ENCODE measurements at regions not wholly inside any gene's neighbourhood (a gene's known extent, or its start where the extent isn't known, plus 50 kb on each side); places are given as distances from the start of the nearest gene placed in this dataset.

- 88% methylated on average over 2 of the region's 2 CpGs; no CpG with 5 or more reads in 1 of the 2 experiments for WGBS, 2 experiments (ENCODE audit: extremely low coverage in 1 of 2, insufficient coverage in 1 of 2, insufficient read length in 1 of 2, insufficient replicate concordance in 2 of 2, low coverage in 1 of 2, low lambda C conversion rate in 2 of 2, missing lambda C conversion rate in 1 of 2)
- CTCF ChIA-PET (ENCODE audit: partially characterized antibody) = no interaction called here
Measured at GRCh38 chr2:172344159-172344558, 83.2 kb upstream of the ITGA6 start.

More at GRCh38 chr2:172344159-172344558, 83.2 kb upstream of the ITGA6 start:
- H2BK15ac ChIP-seq (ENCODE audit: low read length) = no peak overlapping the region
- no peak overlapping the region for H3K27ac ChIP-seq (ENCODE audit: low read depth, low read length)
- no peak overlapping the region for H3K4me3 ChIP-seq (ENCODE audit: extremely low read depth in 1 of 4, insufficient read depth in 2 of 4, low read depth in 3 of 4, low read length in 4 of 4)
- H3K23me2 ChIP-seq (ENCODE audit: low read depth, low read length) = no peaks in the 10 kb centered on the region
- H2BK12ac ChIP-seq (ENCODE audit: low read depth, low read length) = no peak overlapping the region
- no peak for FAIRE-seq
- H3K79me2 ChIP-seq (ENCODE audit: control insufficient read depth in 1 of 2, insufficient read depth in 2 of 2, low read length in 2 of 2) = no peaks in the 10 kb centered on the region
- no peaks in the 10 kb centered on the region for H3K27me3 ChIP-seq (replicated peaks in 1 of 4; ENCODE audit: control insufficient read depth in 3 of 4, extremely low read depth in 1 of 4, insufficient read depth in 3 of 4, low read length in 3 of 4)
- H2BK5ac ChIP-seq (ENCODE audit: low read depth, low read length) = no peak overlapping the region
- no peak overlapping the region for H3K23ac ChIP-seq (ENCODE audit: insufficient read length)
- H3K14ac ChIP-seq (ENCODE audit: insufficient read length) = no peak overlapping the region
- no peak overlapping the region for H2AFZ ChIP-seq (ENCODE audit: low read length)
- no peak overlapping the region for H3K4ac ChIP-seq (replicated peaks; ENCODE audit: insufficient read length, low read depth, low read length)
- H3K4me2 ChIP-seq (ENCODE audit: insufficient read depth in 1 of 2, low read depth in 2 of 2, low read length in 2 of 2) = no peak overlapping the region
- peaks cover 10% of the 10 kb centered on the region in 2 experiments for H3K9me3 ChIP-seq (ENCODE audit: insufficient read depth in 2 of 2, low read depth in 1 of 2, low read length in 1 of 2)
- H3K9ac ChIP-seq (replicated peaks in 1 of 4; ENCODE audit: extremely low read depth in 1 of 4, low read depth in 3 of 4, low read length in 3 of 4) = no peak overlapping the region
- no peak for TF ChIP-seq SUZ12 (IDR thresholded peaks at IDR 0.05; ENCODE audit: low read length)
- no peak for TF ChIP-seq MAFK (IDR thresholded peaks at IDR 0.05; ENCODE audit: low read depth, low read length)
- TF ChIP-seq CTCF (IDR thresholded peaks at IDR 0.05; ENCODE audit: control extremely low read depth in 1 of 3, insufficient read depth in 1 of 3, low read depth in 1 of 3, low read length in 3 of 3) = no peak
- TF ChIP-seq PHF8 (conservative IDR thresholded peaks at IDR 0.05; ENCODE audit: low read depth, low read length) = no peak
- TF ChIP-seq SRF (IDR thresholded peaks at IDR 0.05; ENCODE audit: low read depth, low read length) = no peak
- no peak for TF ChIP-seq YY1 (IDR thresholded peaks at IDR 0.05; ENCODE audit: low read depth, low read length)
- no peak for TF ChIP-seq HDAC2 (IDR thresholded peaks at IDR 0.05; ENCODE audit: borderline replicate concordance in 1 of 2, low read depth in 2 of 2, low read length in 2 of 2)
- H3K4me1 ChIP-seq (replicated peaks in 1 of 4; ENCODE audit: control insufficient read depth in 3 of 4, insufficient read depth in 4 of 4, low read length in 3 of 4) = peaks cover 0 to 3% (median 1%) of the 10 kb centered on the region in 4 experiments; a peak in 2 of 7 replicates
- H2BK20ac ChIP-seq (ENCODE audit: low read length) = no peak overlapping the region
- DNase-seq (ENCODE audit: low read depth in 1 of 2, low spot score in 2 of 2) = no peak
- H3K56ac ChIP-seq (replicated peaks; ENCODE audit: insufficient read length, low read depth, low read length) = no peak overlapping the region
- no peak overlapping the region for H4K5ac ChIP-seq (ENCODE audit: insufficient read length, low read depth, low read length)
- no peak overlapping the region for H4K91ac ChIP-seq (replicated peaks; ENCODE audit: insufficient read length, low read length)
- POLR2A ChIA-PET (ENCODE audit: partially characterized antibody) = no interaction called here
- no peaks in the 10 kb centered on the region for H4K20me1 ChIP-seq (replicated peaks in 1 of 2; ENCODE audit: control insufficient read depth in 1 of 2, insufficient read depth in 2 of 2, low read length in 2 of 2)
- H2BK120ac ChIP-seq (replicated peaks; ENCODE audit: low read depth, low read length) = no peak overlapping the region
- H2AK5ac ChIP-seq (ENCODE audit: low read depth, low read length) = no peak overlapping the region
- no peaks in the 10 kb centered on the region for H3K36me3 ChIP-seq (ENCODE audit: control insufficient read depth in 2 of 4, insufficient read depth in 4 of 4, low read length in 3 of 4)
- no peak overlapping the region for H3K18ac ChIP-seq (ENCODE audit: extremely low read depth, low read length)
- H3K79me1 ChIP-seq (ENCODE audit: low read depth, low read length) = no peaks in the 10 kb centered on the region
- no peak overlapping the region for H4K8ac ChIP-seq (ENCODE audit: extremely low read depth, insufficient read depth, low read length)
